Erythroblast (primary cell): ENCODE measurements at regions not wholly inside any gene's neighbourhood (a gene's known extent, or its start where the extent isn't known, plus 50 kb on each side); places are given as distances from the start of the nearest gene placed in this dataset.

Experiments used
- DNase-seq, 2 experiments: peaks; one replicate each; lab custom pipeline; 2025; lab: John Stamatoyannopoulos, UW
- GATA1 ChIP-seq: IDR thresholded peaks from 2 replicates; pipeline ENCODE4 v1.6.1; 2011; ENCODE audit warnings: low read depth, mild to moderate bottlenecking, control low read depth, low read length, moderate library complexity
- POLR2A ChIP-seq: IDR thresholded peaks from 2 replicates; pipeline ENCODE4 v1.6.1; 2011; ENCODE audit warnings: mild to moderate bottlenecking, low read length

GRCh38 chr2:34305587-34305986 lies 706.5 kb upstream of the FAM98A start:
- TF ChIP-seq POLR2A (no peak), GATA1 (no peak)
- DNase-seq: no peak

- TF ChIP-seq GATA1: no peak
- no peak for TF ChIP-seq POLR2A
- no peak for DNase-seq
These were observed 695.9 kb upstream of the FAM98A start for GRCh38 chr2:34294961-34295360.

- TF ChIP-seq GATA1 (no peak), POLR2A (no peak)
- DNase-seq: no peak
These were observed 692.0 kb upstream of the FAM98A start for GRCh38 chr2:34291076-34291475.

- DNase-seq: no peak
- TF ChIP-seq POLR2A (no peak), GATA1 (no peak)
These were observed 688.9 kb upstream of the FAM98A start for GRCh38 chr2:34288016-34288415.

- no peak for TF ChIP-seq GATA1
- TF ChIP-seq POLR2A: no peak
- DNase-seq: no peak
These were observed 681.5 kb upstream of the FAM98A start for GRCh38 chr2:34280606-34281005.

DNA sequence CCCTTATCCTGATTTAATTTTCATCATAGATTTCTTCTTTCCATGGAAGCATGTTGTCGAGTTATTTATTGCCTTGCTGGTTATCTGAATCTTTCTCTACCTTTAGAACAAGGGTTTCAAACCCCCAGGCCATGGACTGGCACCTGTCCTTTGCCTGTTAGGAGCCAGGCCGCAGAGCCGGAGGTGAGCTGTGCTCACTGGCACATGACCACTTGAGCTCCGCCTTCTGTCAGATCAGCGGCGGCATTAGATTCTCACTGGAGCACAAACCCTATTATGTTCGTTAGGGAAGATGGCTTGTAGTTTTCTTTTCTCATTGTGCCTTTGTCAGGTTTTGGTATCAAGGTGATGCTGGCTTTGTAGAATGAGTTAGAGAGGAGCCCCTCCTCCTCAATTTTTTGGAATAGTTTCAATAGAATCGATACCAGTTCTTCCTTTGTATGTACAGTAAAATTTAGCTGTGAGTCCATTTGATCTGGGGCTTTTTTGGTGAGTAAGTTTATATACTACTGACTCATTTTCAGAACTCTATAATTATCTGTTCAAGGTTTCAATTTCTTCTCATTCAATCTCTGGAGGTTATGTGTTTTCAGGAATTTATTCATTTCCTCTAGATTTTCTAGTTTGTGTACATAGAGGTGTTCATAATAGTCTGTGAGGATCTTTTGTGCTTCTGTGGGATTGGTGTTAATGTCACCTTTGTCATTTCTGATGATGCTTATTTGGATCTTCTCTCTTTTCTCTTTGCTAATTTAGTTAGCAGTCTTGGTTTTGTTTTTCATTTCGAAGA lies 668.0 kb upstream of the FAM98A start:
- TF ChIP-seq POLR2A: no peak
- TF ChIP-seq GATA1: no peak
- DNase-seq: no peak

DNA sequence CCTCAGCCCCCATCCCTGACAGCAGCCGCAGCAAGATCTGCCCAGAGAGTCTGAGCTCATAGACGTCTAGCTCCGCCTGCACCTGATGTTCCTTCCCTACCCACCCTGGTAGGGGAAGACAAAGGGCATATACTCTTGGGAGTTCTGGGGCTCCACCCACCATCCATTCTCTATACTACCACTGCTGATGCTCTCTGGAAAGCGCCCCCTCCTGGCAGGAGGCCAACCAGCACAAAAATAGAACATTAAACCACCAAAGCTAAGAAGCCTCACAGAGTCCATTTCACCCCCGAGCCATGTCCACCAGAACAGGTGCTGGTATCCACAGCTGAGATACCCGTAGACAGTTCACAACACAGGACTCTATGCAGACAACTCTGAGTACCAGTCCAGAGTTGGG lies 662.6 kb upstream of the FAM98A start:
- no peak for TF ChIP-seq GATA1
- TF ChIP-seq POLR2A: no peak
- DNase-seq: no peak

DNA sequence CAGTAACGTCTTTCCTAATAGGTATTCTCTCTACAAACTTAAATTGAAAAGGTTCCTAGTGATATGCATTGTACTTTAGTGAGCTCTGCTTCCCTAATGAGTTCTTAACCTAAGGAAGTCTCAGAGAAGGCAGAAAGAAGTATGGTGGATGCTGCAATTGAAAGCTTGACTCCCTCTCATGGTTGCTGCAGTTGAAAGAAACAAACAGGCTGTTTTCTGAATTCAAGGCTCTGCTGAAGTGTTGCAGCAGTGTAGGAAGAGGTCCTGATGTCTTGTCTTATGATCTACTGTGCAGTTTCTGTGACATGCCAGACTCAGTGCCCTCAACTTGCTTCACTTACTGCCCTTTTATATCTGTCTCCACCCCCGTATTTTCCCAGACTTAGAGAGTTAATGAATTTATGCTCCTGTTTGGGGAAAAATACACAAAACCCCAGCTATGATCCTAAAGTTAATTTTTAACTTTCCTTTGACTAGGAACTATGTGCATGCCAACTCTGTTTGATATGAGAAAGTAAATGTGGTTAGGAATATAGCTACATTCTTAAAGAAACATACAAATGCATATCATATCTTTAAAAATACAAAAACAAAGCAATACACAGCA lies 655.3 kb upstream of the FAM98A start:
- no peak for DNase-seq
- TF ChIP-seq GATA1 (no peak), POLR2A (no peak)

DNA sequence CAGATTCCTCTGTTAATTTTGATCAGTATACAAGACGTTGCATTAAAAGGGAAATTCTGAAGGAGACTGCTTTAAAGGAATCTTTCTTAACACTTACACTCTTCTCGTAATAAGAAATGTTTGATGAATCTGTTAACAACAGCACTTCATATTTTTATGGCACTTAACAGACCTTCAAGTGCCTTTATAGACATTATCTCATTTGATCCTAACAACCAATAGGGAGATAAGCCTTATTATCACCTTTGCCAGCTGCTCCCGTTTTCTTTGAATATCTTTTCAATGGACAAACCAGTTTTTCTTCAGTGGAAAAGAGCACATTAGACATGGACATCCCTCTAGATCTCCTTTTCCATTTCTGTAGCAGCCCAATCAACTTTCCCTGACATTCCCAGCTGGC lies 653.0 kb upstream of the FAM98A start:
- DNase-seq: no peak
- TF ChIP-seq POLR2A: no peak
- no peak for TF ChIP-seq GATA1

DNA sequence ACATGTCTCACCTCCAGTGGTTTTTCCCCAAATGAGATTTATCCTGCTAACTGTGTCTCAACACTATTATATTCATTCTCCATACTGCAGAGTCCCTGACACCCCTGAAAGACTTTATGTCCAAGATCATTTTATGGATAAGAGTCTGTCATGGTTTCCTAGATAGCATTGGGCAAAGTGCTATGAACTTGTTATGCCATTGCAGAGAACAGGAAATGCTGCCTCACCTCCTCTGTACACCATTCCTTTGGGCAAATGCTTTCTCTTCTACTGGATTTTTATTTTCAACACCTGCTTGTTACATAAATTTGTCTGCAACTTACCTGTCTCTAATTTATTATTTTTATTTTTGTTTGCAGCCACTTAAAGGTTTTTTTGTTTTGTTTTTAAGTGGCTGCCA lies 652.5 kb upstream of the FAM98A start:
- no peak for DNase-seq
- TF ChIP-seq POLR2A (no peak), GATA1 (no peak)

DNA sequence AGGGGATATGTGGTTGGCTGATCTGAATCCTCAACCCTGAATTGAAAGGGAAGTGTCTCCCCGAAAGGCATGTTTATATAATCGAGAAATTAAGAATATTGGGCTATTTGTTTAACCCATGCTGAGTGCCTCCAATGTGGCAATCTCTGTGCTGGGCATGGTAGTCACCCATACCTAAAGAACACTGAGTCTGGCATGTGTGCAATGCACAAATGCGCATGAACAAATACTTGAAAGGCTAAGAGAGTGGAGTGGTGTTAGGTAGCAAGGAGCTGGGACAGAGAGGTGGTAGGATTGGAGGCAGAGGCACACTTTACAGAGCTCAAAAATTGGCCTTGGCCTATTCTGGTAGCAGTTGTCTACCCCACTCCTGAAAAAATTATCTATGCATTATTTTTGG lies 645.1 kb upstream of the FAM98A start:
- no peak for TF ChIP-seq POLR2A
- no peak for TF ChIP-seq GATA1
- no peak for DNase-seq

DNA sequence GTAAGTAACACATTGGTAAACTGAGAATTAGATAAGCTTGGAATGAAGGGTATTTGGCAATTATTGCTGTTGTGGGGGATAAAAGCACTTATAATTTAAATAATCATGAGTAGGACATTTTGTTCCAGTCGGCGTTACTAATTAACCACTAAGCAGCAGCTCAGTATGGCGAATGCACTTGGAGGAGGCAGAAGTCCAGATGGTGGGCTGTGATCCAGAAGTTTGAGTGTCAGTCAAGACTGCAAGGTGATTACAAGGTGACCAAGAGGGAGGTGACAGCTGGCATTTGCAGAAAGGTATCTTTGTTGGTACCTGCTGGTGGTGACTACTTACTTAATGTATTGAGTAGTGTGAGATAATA lies 643.6 kb upstream of the FAM98A start:
- TF ChIP-seq POLR2A (no peak), GATA1 (no peak)
- DNase-seq: no peak

DNA sequence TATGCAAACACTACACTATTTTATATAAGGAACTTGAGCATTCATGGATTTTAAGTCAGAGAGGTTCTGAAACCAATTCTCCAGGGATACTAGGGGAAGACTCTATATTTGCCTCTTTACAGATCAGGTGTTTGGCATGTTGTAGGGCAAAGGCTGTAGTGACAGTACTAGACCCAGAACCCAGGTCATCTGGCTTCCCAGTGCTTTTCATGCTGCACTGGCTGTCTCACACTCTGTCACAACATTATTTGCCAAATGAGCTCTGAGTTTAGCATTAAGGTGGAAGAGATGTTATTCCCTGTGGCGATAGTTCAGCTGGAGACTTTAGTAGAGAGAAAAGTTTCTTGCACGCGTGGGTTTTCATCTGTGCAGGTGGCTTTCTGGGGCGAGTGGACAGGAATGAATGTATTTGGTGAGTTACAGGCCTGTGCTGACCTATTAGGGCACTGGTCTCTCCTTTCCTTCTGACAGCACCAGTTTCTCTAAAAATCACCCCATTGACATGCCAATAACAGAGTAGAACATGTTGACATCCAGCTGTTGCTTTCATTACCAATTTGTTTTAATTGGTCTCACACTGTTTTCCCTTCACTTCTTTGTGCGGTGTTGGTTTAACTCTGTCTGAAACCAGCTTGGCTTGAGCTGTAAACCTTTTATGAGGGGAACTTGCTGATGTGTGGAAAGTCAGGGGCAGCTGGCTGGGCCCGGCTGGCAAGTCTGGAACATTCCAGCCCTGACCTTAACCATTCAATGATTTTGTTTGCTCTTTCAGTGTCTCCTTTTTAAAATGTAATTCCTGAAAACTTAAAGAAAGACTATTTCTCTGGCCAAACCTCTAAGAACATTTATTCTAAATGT lies 643.0 kb upstream of the FAM98A start:
- TF ChIP-seq GATA1 (no peak), POLR2A (no peak)
- DNase-seq: no peak

- TF ChIP-seq POLR2A: no peak
- no peak for TF ChIP-seq GATA1
- DNase-seq: no peak
These were observed 640.4 kb upstream of the FAM98A start for GRCh38 chr2:34239511-34239910.

- DNase-seq: no peak
- TF ChIP-seq GATA1: no peak
- TF ChIP-seq POLR2A: no peak
These were observed 635.7 kb upstream of the FAM98A start for GRCh38 chr2:34234823-34235222.
